DOHH2 (cell line): ENCODE measurements at regions not wholly inside any gene's neighbourhood (a gene's known extent, or its start where the extent isn't known, plus 50 kb on each side); places are given as distances from the start of the nearest gene placed in this dataset.

Source experiments
- H3F3A ChIP-seq: fragments of 200-600 bp; sonication (generic), shearing (Covaris generic); 2 replicates; pipeline ENCODE4 v1.6.0; 2016; ENCODE audit warnings: antibody characterized with exemption, mild to moderate bottlenecking; ENCODE audit not compliant: control insufficient read depth, insufficient read depth
- H3K27ac ChIP-seq: fragments of 200-600 bp; sonication (generic); 2 replicates; pipeline ENCODE4 v1.5.1; 2014; ENCODE audit warnings: low read depth, mild to moderate bottlenecking, low read length, moderate library complexity
- H3K27me3 ChIP-seq: fragments of 200-600 bp; sonication (generic); 2 replicates; pipeline ENCODE4 v1.6.1; 2014; ENCODE audit warnings: mild to moderate bottlenecking, low read length, mixed read lengths; ENCODE audit not compliant: control insufficient read depth
- H3K36me3 ChIP-seq: fragments of 200-600 bp; sonication (generic); 2 replicates; pipeline ENCODE4 v1.6.1; 2014; ENCODE audit warnings: mild to moderate bottlenecking, low read length, moderate library complexity, mixed read lengths; ENCODE audit not compliant: control insufficient read depth
- H3K4me1 ChIP-seq: fragments of 200-600 bp; sonication (generic); 2 replicates; pipeline ENCODE4 v1.6.1; 2014; ENCODE audit warnings: mild to moderate bottlenecking, low read length, mixed read lengths; ENCODE audit not compliant: control insufficient read depth
- H3K4me2 ChIP-seq: fragments of 200-600 bp; sonication (generic); 2 replicates; pipeline ENCODE4 v1.6.0; 2014; ENCODE audit warnings: mild to moderate bottlenecking, low read length, moderate library complexity
- H3K4me3 ChIP-seq: fragments of 200-600 bp; sonication (generic); 2 replicates; pipeline ENCODE4 v1.5.1; 2014; ENCODE audit warnings: mild to moderate bottlenecking, low read length, mixed read lengths
- H3K79me2 ChIP-seq: fragments of 200-600 bp; sonication (generic); 2 replicates; pipeline ENCODE4 v1.6.1; 2014; ENCODE audit warnings: mild to moderate bottlenecking, low read length, mixed read lengths; ENCODE audit not compliant: control insufficient read depth
- H3K9me2 ChIP-seq: fragments of 200-600 bp; sonication (generic); replicated peaks from 2 replicates; pipeline ENCODE4 v1.6.1; 2014; ENCODE audit warnings: mild to moderate bottlenecking, low read length, mixed read lengths; ENCODE audit not compliant: control insufficient read depth
- H3K9me3 ChIP-seq: fragments of 200-600 bp; sonication (generic); 2 replicates; pipeline ENCODE4 v1.6.1; 2014; ENCODE audit warnings: antibody characterized with exemption, low read length, mixed read lengths; ENCODE audit not compliant: control insufficient read depth, insufficient read depth
- H4K20me1 ChIP-seq: fragments of 200-600 bp; sonication (generic); 2 replicates; pipeline ENCODE4 v1.6.0; 2014; ENCODE audit warnings: low read depth, mild to moderate bottlenecking, antibody characterized with exemption, low read length, moderate library complexity; ENCODE audit not compliant: control insufficient read depth, insufficient read depth
- EZH2phosphoT487 ChIP-seq: fragments of 200-600 bp; sonication (generic); IDR thresholded peaks from 2 replicates; pipeline ENCODE4 v1.6.1; 2017; ENCODE audit warnings: borderline replicate concordance, mild to moderate bottlenecking, antibody characterized with exemption, low read length, moderate library complexity, mixed read lengths
- TF ChIP-seq, protein P1 (sequence below): fragments of 200-600 bp; sonication (generic); IDR thresholded peaks from one replicate; pipeline ENCODE4 v1.5.1; 2014; ENCODE audit warnings: antibody characterized with exemption, mild to moderate bottlenecking, low read depth, low read length; ENCODE audit not compliant: poor library complexity, severe bottlenecking

GRCh38 chr6:6942091-6942490, 165.7 kb upstream of the RREB1 start:
- no peaks in the 10 kb centered on the region for H3F3A ChIP-seq
- no peaks in the 10 kb centered on the region for H3K9me2 ChIP-seq
- no peaks in the 10 kb centered on the region for H4K20me1 ChIP-seq
- TF ChIP-seq EZH2phosphoT487, result no peak
- TF ChIP-seq, protein P1, sequence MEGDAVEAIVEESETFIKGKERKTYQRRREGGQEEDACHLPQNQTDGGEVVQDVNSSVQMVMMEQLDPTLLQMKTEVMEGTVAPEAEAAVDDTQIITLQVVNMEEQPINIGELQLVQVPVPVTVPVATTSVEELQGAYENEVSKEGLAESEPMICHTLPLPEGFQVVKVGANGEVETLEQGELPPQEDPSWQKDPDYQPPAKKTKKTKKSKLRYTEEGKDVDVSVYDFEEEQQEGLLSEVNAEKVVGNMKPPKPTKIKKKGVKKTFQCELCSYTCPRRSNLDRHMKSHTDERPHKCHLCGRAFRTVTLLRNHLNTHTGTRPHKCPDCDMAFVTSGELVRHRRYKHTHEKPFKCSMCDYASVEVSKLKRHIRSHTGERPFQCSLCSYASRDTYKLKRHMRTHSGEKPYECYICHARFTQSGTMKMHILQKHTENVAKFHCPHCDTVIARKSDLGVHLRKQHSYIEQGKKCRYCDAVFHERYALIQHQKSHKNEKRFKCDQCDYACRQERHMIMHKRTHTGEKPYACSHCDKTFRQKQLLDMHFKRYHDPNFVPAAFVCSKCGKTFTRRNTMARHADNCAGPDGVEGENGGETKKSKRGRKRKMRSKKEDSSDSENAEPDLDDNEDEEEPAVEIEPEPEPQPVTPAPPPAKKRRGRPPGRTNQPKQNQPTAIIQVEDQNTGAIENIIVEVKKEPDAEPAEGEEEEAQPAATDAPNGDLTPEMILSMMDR, result no peak
- no peaks in the 10 kb centered on the region for H3K36me3 ChIP-seq
- no peak overlapping the region for H3K4me2 ChIP-seq
- H3K4me1 ChIP-seq, result no peaks in the 10 kb centered on the region
- no peaks in the 10 kb centered on the region for H3K79me2 ChIP-seq
- no peak overlapping the region for H3K27ac ChIP-seq
- no peaks in the 10 kb centered on the region for H3K27me3 ChIP-seq
- no peak overlapping the region for H3K4me3 ChIP-seq
- H3K9me3 ChIP-seq, result no peaks in the 10 kb centered on the region

DNA sequence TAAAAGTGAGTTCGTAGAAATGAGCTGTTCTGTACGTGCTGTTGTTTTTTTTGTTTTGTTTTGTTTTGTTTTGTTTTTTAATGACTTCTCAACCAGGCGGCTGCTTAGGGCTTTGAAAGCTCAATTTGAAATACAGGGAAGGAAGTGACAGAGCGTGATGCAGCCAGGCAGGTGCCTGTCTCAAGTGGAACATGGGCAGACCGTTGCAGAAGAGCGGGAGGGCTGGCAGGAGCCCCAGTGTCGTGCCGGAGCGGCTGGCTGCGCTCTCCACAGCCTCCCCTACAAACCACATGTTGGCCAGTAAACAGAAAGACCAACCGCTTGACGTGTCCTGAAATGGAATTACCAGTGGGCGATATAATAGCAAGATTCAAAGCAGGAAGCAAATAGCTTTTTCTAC, 164.9 kb upstream of the RREB1 start:
- H3K4me1 ChIP-seq, result no peaks in the 10 kb centered on the region
- H3K79me2 ChIP-seq, result no peaks in the 10 kb centered on the region
- no peaks in the 10 kb centered on the region for H3K9me2 ChIP-seq
- H3K27ac ChIP-seq, result no peak overlapping the region
- H3K4me3 ChIP-seq, result no peak overlapping the region
- no peaks in the 10 kb centered on the region for H3F3A ChIP-seq
- TF ChIP-seq, protein P1, result no peak
- TF ChIP-seq EZH2phosphoT487, result no peak
- no peaks in the 10 kb centered on the region for H3K27me3 ChIP-seq
- no peaks in the 10 kb centered on the region for H3K9me3 ChIP-seq
- H3K36me3 ChIP-seq, result no peaks in the 10 kb centered on the region
- no peaks in the 10 kb centered on the region for H4K20me1 ChIP-seq
- no peak overlapping the region for H3K4me2 ChIP-seq

- no peaks in the 10 kb centered on the region for H3K36me3 ChIP-seq
- no peak overlapping the region for H3K27ac ChIP-seq
- H4K20me1 ChIP-seq, result no peaks in the 10 kb centered on the region
- no peak overlapping the region for H3K4me2 ChIP-seq
- H3K27me3 ChIP-seq, result no peaks in the 10 kb centered on the region
- no peak overlapping the region for H3K4me3 ChIP-seq
- H3K79me2 ChIP-seq, result no peaks in the 10 kb centered on the region
- no peaks in the 10 kb centered on the region for H3K9me3 ChIP-seq
- no peaks in the 10 kb centered on the region for H3F3A ChIP-seq
- no peaks in the 10 kb centered on the region for H3K9me2 ChIP-seq
- TF ChIP-seq EZH2phosphoT487, result no peak
- TF ChIP-seq, protein P1, result no peak
- no peaks in the 10 kb centered on the region for H3K4me1 ChIP-seq
Measured at GRCh38 chr6:6943421-6943820, 164.3 kb upstream of the RREB1 start.
